GM19238 (cell line): ENCODE measurements at regions not wholly inside any gene's neighbourhood (a gene's known extent, or its start where the extent isn't known, plus 50 kb on each side); places are given as distances from the start of the nearest gene placed in this dataset.
"Not testable (repeated sequence)": the region's sequence is repeated elsewhere in the genome, so short reads cannot be mapped to it uniquely, and the experiment has no call there.

Source experiments
- DNase-seq: peaks from one replicate; pipeline ENCODE4 v3.0.0; 2011; ENCODE audit warnings: low spot score; ENCODE audit not compliant: insufficient read length

DNA sequence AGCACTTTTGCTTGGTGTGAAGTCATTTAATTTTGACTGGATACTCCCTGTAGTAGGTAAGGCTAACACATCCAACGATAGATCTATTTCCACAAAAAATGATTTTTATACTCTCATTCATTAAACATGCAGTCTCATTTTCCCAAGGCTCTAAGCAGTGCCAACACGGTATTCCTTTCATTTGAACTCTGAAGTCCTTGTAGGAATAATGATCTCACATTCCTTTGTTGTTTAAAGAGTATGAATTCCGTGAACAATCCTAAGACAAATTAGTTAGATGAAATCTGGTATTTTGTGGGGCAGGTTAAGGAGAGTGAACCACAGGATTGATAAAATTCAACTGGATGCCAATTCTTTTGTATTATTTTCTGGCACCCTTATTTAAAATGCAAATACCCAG is 66.6 kb downstream of the LACC1 start:
- DNase-seq = no peak

DNA sequence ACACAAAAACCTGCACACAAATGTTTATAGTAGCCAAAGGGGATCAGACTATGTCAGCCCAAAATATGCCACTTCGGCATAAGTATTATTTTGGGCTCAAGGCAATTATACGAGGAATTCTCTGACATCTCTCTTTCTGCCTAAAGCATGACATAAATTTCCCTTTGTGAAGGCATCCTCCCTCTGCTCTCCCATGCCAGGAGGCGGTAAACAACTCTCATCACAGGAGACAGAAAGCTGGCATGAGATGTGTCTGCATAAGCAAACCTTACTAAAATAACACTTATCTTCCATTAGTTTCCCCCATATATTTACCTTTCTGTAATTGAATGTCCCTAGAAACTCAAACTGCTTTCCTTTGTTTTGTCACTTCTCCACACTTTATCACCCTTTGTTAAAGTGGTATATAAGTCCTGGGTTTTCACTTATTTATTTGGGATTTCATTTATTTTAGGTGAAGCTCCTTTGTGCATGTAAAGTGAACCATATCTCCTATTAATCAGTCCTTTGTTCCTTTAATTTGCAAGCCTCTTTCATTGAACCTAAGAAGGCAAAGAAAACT is 68.3 kb downstream of the LACC1 start:
- no peak for DNase-seq

DNA sequence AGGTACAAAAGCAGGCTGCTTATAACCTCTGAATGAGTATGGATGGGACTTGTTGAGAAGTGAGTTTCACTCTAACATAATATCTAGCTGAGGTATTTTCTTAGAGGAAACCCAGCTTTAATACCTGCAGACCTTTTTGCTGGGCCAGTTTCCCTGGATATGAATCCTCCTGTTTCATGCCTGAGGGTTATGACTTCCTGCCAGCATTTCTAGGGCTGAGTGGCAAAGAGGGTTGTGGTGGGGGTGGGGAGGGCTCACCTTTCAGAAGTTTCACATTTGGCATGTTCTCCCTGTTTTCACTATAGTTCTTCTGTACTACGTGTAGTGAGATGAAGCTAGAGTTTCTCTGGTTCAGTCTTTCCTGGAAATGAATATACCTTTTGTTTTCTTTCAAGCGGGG is 73.7 kb downstream of the LACC1 start:
- DNase-seq = no peak

DNA sequence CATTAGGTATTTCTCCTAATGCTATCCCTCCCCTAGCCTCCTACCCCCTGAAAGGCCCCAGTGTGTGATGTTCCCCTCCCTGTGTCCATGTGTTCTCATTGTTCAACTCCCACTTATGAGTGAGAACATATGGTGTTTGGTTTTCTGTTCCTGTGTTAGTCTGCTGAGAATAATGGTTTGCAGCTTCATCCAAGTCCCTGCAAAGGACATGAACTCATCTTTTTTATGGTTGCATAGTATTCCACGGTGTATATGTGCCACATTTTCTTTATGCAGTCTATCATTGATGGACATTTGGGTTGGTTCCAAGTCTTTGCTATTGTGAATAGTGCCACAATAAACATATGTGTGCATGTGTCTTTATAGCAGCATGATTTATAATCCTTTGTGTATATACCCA is 77.3 kb downstream of the LACC1 start:
- not testable (repeated sequence) for DNase-seq

DNA sequence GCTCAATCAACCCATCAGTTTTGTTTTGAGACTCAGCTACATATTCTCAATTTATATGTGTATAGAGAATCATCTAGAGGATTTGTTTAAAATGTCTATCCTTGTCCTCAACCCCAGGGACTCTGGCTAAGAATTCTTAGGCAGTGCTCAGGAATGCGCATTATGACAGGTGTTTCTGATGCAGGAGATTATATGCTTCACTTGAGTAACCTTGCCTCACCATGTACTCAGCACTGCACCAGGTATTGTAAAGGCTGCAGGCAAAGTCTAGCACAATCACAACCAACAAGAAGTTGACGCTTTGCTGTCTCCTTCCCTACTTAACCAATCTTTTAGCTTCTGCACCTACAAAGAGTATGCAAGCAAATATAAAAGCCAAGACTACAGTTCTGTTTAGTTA is 79.6 kb downstream of the LACC1 start:
- no peak for DNase-seq

DNA sequence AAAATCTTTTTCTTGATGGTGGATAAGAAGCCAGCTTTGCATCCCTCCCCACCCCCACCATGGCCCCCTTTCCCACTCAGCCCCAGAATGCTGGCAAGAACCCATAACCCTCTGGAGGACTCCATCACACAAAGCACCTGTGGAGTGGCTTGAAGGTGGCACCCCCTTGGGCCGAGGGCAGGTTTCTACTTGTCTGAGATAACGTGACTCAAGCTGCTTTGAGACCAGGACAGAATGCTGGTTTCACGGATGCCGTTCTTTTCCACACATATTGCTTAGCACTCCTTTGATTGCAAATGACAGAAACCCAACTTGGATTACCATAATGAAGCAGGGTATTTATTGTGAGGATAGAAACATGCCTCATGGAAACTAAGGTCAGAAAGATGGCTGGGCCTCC is 82.2 kb downstream of the LACC1 start:
- DNase-seq = no peak

DNA sequence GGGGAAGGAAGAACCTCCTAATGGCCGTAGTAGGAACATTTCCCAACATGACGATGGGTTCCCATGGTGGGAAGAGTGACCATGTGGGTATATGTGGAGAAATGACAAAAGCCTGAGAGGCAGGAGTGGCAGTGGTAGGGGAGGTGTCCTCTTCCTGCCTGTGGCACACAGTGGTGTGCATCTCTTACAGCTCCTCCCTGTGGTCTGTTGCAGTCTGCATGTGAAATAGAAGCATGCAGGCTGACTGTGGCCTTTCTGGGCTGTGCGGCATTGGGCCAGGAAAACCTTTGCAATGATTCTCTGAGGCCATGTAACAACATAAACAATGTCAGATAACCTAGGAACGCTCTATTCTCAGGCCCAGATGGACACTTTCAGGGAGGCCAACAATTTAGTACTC is 84.0 kb downstream of the LACC1 start:
- DNase-seq = no peak

DNA sequence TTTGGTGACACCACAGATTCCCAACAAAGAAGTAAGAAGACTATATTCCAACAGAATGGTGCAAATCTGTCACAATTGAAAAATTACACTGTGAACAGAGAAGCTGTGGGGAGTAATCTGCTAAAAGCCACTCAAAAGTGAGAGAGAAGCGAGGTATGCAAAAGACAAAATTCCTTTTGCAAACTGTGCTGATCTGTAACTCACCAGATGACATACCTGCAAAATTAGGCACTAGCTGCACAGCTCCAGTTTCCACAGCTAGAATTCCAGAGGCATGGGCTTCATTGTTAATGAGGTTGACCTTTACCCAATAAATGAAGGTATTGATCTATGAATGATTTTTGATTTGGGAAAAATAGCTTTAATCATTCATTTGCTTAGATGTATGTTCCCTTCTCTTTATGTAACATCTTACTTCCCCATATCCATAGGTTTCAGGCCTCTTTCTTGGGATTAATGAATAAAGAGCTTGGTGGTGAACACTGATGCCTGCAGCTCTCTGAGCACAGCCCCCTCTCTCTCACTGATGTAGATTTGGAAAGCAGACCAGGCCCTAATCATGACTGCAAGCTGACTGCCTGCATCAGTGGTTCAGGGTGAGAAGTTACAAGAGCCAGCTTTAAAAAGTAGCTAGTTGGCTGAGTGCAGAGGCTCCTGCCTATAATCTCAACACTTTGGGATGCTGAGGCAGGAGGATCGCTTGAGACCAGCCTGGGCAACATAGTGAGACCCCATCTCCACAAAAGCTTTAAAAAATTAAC is 85.2 kb downstream of the LACC1 start:
- DNase-seq = no peak

DNA sequence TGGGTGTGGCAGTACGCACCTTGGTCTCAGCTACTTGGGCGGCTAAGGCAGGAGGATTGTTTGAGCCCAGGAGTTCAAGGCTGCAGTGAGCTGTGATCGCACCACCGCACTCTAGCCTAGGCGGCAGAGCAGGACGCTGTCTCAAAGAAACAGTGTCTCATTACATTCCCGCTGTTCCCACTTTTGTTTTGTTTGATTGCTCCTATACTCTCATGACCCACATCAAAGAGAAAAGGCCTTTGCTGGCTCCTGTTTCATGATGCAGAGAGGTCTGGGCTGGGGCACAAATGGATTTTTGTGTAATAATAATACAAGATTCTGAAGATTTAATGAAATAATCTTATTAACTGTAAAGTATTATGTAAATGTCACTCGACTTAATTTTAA is 85.7 kb downstream of the LACC1 start:
- DNase-seq = no peak

DNA sequence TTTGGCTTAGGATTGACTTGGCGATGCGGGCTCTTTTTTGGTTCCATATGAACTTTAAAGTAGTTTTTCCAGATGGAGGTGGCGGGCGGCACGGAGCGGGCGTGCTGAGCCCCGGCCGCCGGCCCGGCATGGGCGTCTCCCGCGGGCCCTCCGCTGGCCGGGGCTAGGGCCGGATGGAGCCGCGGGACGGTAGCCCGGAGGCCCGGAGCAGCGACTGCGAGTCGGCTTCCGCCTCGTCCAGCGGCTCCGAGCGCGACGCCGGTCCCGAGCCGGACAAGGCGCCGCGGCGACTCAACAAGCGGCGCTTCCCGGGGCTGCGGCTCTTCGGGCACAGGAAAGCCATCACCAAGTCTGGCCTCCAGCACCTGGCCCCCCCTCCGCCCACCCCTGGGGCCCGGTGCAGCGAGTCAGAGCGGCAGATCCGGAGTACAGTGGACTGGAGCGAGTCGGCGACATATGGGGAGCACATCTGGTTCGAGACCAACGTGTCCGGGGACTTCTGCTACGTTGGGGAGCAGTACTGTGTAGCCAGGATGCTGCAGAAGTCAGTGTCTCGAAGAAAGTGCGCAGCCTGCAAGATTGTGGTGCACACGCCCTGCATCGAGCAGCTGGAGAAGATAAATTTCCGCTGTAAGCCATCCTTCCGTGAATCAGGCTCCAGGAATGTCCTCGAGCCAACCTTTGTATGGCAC is 88.7 kb downstream of the LACC1 start:
- DNase-seq = not testable (repeated sequence)

DNA sequence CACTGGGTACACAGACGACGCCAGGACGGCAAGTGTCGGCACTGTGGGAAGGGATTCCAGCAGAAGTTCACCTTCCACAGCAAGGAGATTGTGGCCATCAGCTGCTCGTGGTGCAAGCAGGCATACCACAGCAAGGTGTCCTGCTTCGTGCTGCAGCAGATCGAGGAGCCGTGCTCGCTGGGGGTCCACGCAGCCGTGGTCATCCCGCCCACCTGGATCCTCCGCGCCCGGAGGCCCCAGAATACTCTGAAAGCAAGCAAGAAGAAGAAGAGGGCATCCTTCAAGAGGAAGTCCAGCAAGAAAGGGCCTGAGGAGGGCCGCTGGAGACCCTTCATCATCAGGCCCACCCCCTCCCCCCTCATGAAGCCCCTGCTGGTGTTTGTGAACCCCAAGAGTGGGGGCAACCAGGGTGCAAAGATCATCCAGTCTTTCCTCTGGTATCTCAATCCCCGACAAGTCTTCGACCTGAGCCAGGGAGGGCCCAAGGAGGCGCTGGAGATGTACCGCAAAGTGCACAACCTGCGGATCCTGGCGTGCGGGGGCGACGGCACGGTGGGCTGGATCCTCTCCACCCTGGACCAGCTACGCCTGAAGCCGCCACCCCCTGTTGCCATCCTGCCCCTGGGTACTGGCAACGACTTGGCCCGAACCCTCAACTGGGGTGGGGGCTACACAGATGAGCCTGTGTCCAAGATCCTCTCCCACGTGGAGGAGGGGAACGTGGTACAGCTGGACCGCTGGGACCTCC is 89.4 kb downstream of the LACC1 start:
- not testable (repeated sequence) for DNase-seq

DNA sequence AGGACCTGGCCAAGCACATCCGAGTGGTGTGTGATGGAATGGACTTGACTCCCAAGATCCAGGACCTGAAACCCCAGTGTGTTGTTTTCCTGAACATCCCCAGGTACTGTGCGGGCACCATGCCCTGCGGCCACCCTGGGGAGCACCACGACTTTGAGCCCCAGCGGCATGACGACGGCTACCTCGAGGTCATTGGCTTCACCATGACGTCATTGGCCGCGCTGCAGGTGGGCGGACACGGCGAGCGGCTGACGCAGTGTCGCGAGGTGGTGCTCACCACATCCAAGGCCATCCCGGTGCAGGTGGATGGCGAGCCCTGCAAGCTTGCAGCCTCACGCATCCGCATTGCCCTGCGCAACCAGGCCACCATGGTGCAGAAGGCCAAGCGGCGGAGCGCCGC is 90.2 kb downstream of the LACC1 start:
- not testable (repeated sequence) for DNase-seq

DNA sequence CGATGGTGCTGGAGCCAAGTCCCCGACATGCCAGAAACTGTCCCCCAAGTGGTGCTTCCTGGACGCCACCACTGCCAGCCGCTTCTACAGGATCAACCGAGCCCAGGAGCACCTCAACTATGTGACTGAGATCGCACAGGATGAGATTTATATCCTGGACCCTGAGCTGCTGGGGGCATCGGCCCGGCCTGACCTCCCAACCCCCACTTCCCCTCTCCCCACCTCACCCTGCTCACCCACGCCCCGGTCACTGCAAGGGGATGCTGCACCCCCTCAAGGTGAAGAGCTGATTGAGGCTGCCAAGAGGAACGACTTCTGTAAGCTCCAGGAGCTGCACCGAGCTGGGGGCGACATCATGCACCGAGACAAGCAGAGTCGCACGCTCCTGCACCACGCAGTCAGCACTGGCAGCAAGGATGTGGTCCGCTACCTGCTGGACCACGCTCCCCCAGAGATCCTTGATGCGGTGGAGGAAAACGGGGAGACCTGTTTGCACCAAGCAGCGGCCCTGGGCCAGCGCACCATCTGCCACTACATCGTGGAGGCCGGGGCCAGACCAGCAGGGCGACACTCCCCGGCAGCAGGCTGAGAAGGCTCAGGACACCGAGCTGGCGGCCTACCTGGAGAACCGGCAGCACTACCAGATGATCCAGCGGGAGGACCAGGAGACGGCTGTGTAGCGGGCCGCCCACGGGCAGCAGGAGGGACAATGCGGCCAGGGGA is 91.0 kb downstream of the LACC1 start:
- not testable (repeated sequence) for DNase-seq

DNA sequence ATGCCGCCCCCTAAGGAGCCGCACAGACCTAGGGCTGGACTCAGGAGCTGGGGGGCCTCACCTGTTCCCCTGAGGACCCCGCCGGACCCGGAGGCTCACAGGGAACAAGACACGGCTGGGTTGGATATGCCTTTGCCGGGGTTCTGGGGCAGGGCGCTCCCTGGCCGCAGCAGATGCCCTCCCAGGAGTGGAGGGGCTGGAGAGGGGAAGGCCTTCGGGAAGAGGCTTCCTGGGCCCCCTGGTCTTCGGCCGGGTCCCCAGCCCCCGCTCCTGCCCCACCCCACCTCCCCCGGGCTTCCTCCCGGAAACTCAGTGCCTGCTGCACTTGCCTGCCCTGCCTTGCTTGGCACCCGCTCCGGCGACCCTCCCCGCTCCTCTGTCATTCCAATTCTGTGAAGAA is 91.6 kb downstream of the LACC1 start:
- not testable (repeated sequence) for DNase-seq

DNA sequence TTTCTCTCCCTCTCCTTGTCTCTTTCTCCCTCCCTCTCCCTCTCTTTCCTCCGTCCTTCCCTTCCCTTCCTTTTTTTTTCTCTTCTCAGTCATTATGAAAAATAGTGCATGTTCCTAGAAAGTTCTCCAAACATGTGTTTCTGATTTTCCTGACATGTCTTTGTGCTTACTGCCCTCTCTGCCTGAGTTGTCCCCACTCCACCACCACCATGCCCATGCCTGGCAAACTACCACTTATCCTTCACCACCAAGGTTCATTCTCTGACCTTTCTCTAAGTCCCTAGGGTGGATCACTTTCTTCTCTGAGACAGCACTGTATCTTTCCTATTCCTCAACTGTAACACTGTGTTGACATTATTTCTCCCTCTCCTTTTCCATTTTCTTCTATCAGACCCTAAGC is 98.2 kb downstream of the LACC1 start:
- DNase-seq = no peak

DNA sequence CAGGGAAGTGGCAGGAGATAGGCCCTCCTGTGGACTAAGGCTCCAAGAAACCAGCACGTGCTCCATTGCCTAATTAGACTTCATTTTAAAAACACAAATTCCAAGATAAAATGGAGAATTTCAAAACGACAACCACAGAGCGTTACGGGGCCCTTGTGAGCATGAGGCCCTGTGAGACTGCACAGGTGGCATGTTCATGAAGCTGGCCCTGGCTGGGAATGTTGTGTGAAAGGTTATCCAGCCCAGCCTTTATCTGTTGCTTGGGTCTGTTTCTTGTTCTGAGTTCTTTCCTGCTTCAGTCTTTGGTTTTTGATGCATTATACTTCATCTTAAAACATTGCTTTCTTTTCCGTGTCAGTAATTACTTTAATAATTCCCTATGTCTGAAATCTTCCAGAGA is 99.0 kb downstream of the LACC1 start:
- no peak for DNase-seq

DNA sequence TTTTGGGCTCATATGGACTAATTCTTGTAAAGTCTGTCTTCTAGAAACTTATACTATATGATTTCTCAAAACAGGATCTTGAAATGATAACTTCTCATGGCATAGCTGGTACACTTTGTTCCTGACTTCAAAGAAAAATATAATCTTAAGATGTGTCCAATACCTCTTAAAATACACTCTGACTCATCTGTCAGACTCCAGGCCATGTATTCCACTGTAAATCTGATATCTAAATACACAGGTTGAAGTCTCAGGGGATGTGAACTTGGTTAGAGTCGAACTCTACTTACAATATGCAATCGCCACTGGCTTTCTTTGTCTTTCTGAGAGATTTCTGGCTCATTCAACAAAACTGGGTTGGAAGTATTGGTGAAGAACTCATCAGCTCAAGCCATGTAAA is 99.8 kb downstream of the LACC1 start:
- no peak for DNase-seq

DNA sequence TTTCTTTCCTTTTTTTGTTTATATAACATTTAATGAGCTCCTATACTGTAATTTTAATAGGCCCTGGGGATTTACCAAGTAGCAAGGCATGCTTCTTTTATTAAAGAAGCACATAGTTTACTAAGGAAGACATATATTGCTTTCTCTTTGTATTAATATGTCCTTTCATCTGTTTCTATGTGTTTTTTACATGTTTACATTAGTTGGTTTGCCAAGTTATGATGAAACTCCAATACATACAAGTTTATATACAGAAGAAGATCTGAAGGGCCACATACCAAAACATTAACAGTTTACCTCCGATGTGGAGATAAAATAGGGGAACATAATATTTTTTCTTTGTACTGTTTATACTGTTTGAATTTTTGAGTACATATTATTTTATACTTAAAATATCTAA is 100.9 kb downstream of the LACC1 start:
- DNase-seq = no peak

DNA sequence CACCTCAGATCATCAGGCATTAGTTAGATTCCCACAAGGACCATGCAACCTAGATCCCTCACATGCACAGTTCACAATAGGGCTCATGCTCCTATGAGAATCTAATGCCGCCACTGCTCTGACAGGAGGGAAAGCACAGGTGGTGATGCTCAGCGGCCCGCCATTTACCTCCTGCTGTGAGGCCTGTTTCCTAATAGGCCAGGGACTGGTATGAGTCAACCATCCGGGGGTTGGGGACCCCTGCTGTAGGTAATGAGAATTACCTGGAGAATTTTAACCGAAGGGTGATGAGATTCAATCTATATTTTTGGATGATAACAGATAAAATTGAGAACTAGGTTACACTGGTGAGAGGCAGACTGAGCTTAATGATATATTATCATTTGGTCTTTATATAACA is 101.4 kb downstream of the LACC1 start:
- no peak for DNase-seq

DNA sequence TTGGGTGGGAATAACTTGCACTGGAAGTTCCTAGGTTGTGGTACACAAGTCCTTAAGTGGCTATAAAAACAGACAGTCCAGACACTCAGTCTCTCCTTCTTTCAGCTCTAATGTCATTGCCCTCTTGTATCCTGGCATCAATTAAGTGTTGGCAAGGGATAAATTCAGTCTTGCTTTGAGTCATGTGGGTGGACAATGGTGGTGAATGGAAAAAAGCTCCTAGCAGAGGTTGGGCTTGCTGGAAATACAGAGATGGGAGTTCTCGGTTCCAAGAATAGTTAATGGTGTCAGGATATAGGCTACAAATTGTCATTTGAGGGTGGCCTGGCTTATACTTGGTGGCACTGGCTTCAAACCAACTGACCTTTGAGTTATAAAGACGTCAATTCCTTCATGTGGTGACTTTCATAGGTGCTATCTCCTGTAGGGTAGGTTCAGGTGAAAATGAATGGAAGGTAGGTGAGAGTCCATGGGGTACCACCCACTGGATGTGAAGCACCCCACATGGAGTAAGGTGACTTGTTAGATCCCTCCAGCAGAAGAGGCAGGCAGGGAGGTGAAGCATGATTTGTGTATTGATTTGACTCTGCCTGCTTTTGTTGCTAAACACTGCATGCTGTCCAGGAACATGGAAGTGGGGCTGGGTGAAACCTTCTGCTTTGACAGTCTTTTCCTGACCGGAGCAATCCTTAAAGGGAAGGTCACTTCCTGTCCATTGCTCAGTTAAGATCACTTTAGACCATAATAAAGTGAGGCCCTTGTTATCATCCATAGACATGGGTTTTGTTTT is 102.0 kb downstream of the LACC1 start:
- DNase-seq = no peak

DNA sequence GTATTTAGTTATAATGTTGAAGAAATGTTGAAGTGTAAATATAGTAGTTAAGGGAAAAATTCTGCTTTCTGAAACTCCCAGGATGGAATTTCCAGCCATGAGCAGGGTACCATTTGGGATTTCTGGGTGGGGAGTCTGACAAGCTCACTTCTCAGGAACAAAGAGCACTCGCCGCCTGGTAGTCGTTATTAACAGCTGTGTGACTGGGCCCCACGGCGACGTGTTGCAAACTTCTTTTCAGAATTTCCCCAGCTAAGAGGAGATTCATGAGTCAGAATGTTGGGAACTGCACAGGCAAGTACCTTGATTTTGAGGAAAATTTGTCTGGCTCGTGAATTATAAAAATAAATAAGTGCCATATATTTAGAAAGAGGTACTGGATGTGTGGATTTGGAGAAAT is 103.7 kb downstream of the LACC1 start:
- DNase-seq = no peak
